Thoracic aorta (tissue), 2 donors: ENCODE measurements at regions not wholly inside any gene's neighbourhood (a gene's known extent, or its start where the extent isn't known, plus 50 kb on each side); places are given as distances from the start of the nearest gene placed in this dataset.

Experiments used
- ATAC-seq: fragments of 150-250 bp; one replicate; pipeline ENCODE4 v1.8.0; 2017; ENCODE audit warnings: low read depth; ENCODE audit not compliant: insufficient number of reproducible peaks, low FRiP score
- DNase-seq: peaks from one replicate; pipeline ENCODE4 v3.0.0-alpha.2; 2020; ENCODE audit warnings: low spot score
- H3K27ac ChIP-seq, 2 donors: fragments of 200-600 bp; sonication (generic); 1 replicate in 1 of 2; 2 replicates in 1 of 2; pipeline ENCODE4 v1.5.1; 2016; ENCODE audit warnings: mild to moderate bottlenecking in 2 of 2, moderate library complexity in 2 of 2
- H3K27me3 ChIP-seq: fragments of 200-600 bp; sonication (generic); replicated peaks from 2 replicates; pipeline ENCODE4 v1.6.0; 2016; ENCODE audit warnings: mild to moderate bottlenecking; ENCODE audit not compliant: insufficient read depth
- H3K36me3 ChIP-seq: fragments of 200-600 bp; sonication (generic); one replicate; pipeline ENCODE4 v1.5.1; 2016
- H3K4me1 ChIP-seq, 2 donors: fragments of 200-600 bp; sonication (generic); 1 replicate in 1 of 2; 2 replicates in 1 of 2; pipeline versions ENCODE4 v1.5.1 to v1.6.0; 2016; ENCODE audit warnings: low read depth in 2 of 2, mild to moderate bottlenecking in 1 of 2; ENCODE audit not compliant: control insufficient read depth in 1 of 2
- H3K4me3 ChIP-seq: fragments of 200-600 bp; sonication (generic); 2 replicates; pipeline ENCODE4 v1.5.1; 2016; ENCODE audit warnings: mild to moderate bottlenecking
- H3K9me3 ChIP-seq: fragments of 200-600 bp; sonication (generic); 2 replicates; pipeline ENCODE4 v1.5.1; 2016
- CTCF ChIP-seq: fragments of 200-600 bp; sonication (generic); IDR thresholded peaks from one replicate; pipeline ENCODE4 v1.5.1; 2019; ENCODE audit warnings: antibody characterized with exemption

- Histone ChIP-seq H3K27me3 (no peaks in the 10 kb centered on the region), H3K27ac (no peak overlapping the region), H3K4me1 (peaks cover 11 to 17% of the 10 kb centered on the region in 2 donors), H3K36me3 (no peaks in the 10 kb centered on the region), H3K4me3 (peak overlapping the region; percentile 37), H3K9me3 (no peaks in the 10 kb centered on the region)
- TF ChIP-seq CTCF, result no peak
- DNase-seq (no peak), ATAC-seq (peak; percentile 40)
Measured at GRCh38 chr10:3270577-3271316, 98.2 kb upstream of the PITRM1 start.

- H3K27ac ChIP-seq, result no peak overlapping the region
- no peak for DNase-seq
- no peak overlapping the region for H3K4me3 ChIP-seq
- H3K4me1 ChIP-seq, result peaks cover 11 to 17% of the 10 kb centered on the region in 2 donors
- no peak for TF ChIP-seq CTCF
- H3K36me3 ChIP-seq, result no peaks in the 10 kb centered on the region
- H3K27me3 ChIP-seq, result no peaks in the 10 kb centered on the region
- ATAC-seq, result no peak
- no peaks in the 10 kb centered on the region for H3K9me3 ChIP-seq
Measured at GRCh38 chr10:3268025-3268424, 95.4 kb upstream of the PITRM1 start.

GRCh38 chr10:3265088-3265487 is 92.5 kb upstream of the PITRM1 start:
- H3K4me3 ChIP-seq, result no peak overlapping the region
- no peaks in the 10 kb centered on the region for H3K9me3 ChIP-seq
- H3K4me1 ChIP-seq, result no peaks in the 10 kb centered on the region
- H3K27ac ChIP-seq, result no peak overlapping the region
- no peaks in the 10 kb centered on the region for H3K27me3 ChIP-seq
- no peaks in the 10 kb centered on the region for H3K36me3 ChIP-seq
- DNase-seq (no peak), ATAC-seq (no peak)
- TF ChIP-seq CTCF, result no peak

- H3K9me3 ChIP-seq, result no peaks in the 10 kb centered on the region
- ATAC-seq (no peak), DNase-seq (no peak)
- no peak overlapping the region for H3K27ac ChIP-seq
- TF ChIP-seq CTCF, result no peak
- no peaks in the 10 kb centered on the region for H3K27me3 ChIP-seq
- no peaks in the 10 kb centered on the region for H3K4me1 ChIP-seq
- H3K36me3 ChIP-seq, result no peaks in the 10 kb centered on the region
- no peak overlapping the region for H3K4me3 ChIP-seq
Measured at GRCh38 chr10:3264161-3264761, 91.7 kb upstream of the PITRM1 start.

GRCh38 chr10:3263747-3264146 is 91.2 kb upstream of the PITRM1 start:
- no peaks in the 10 kb centered on the region for H3K9me3 ChIP-seq
- ATAC-seq (no peak), DNase-seq (no peak)
- no peaks in the 10 kb centered on the region for H3K36me3 ChIP-seq
- TF ChIP-seq CTCF, result no peak
- H3K27me3 ChIP-seq, result no peaks in the 10 kb centered on the region
- H3K27ac ChIP-seq, result no peak overlapping the region
- H3K4me1 ChIP-seq, result no peaks in the 10 kb centered on the region
- no peak overlapping the region for H3K4me3 ChIP-seq
